ENCODE measurements at regions not wholly inside any gene's neighbourhood (a gene's known extent, or its start where the extent isn't known, plus 50 kb on each side); places are given as distances from the start of the nearest gene placed in this dataset.

DNA sequence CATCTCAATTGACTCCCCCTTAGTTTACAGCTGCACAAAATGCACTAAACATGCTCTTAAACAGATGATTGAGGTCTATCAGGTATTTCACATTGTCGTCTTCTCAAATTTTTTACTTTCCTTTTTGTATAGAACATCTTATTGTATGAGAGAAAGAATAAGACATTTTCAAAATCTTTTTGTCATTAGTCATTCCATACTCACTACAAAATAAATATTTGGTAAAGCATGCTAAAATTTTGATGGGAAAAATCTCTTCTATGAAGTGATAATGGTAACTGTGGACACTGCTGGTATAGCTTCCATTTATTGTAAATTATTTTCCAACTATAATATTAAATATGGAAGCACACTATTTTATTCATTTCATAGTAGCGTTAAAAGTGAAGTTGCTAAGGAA is 185.6 kb upstream of the FSTL5 start:
- DNase-seq (ENCODE audit: low spot score in 2 of 2): no peak
- TF ChIP-seq POLR2AphosphoS5 (IDR thresholded peaks at IDR 0.05) (no peak), POLR2A (IDR thresholded peaks at IDR 0.05) (no peak), EP300 (IDR thresholded peaks at IDR 0.05) (no peak)
- TF ChIP-seq, protein P1, sequence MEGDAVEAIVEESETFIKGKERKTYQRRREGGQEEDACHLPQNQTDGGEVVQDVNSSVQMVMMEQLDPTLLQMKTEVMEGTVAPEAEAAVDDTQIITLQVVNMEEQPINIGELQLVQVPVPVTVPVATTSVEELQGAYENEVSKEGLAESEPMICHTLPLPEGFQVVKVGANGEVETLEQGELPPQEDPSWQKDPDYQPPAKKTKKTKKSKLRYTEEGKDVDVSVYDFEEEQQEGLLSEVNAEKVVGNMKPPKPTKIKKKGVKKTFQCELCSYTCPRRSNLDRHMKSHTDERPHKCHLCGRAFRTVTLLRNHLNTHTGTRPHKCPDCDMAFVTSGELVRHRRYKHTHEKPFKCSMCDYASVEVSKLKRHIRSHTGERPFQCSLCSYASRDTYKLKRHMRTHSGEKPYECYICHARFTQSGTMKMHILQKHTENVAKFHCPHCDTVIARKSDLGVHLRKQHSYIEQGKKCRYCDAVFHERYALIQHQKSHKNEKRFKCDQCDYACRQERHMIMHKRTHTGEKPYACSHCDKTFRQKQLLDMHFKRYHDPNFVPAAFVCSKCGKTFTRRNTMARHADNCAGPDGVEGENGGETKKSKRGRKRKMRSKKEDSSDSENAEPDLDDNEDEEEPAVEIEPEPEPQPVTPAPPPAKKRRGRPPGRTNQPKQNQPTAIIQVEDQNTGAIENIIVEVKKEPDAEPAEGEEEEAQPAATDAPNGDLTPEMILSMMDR (IDR thresholded peaks at IDR 0.05): no peak
- Histone ChIP-seq H3K27me3 (no peaks in the 10 kb centered on the region), H3K27ac (no peak overlapping the region), H3K9me3 (no peaks in the 10 kb centered on the region), H3K4me3 (no peak overlapping the region), H3K36me3 (no peaks in the 10 kb centered on the region), H3K4me1 (no peaks in the 10 kb centered on the region)
- WGBS: 88% methylated on average over 2 of the region's 2 CpGs

DNA sequence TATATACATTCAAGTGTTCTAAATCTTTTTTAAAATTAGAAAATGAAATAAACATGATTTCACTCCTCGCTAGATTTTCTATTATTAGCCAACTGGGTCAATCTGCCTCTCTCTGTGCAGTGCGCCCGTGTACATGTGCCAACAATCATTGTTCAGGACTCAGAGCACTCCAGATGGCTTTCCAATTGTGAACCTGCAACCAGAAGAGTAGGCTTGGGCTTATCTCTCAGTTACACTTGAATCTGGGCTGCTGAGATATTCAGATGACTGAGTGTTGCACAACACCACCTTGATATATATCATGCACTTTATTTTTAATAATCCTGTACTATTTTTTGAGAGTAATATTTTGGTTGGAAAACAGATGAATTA is 184.0 kb upstream of the FSTL5 start:
- Histone ChIP-seq H3K9me3 (no peaks in the 10 kb centered on the region), H3K27ac (no peak overlapping the region), H3K36me3 (no peaks in the 10 kb centered on the region), H3K4me3 (no peak overlapping the region), H3K27me3 (no peaks in the 10 kb centered on the region), H3K4me1 (no peaks in the 10 kb centered on the region)
- WGBS: 37% methylated on average over 3 of the region's 3 CpGs
- TF ChIP-seq, protein P1 (IDR thresholded peaks at IDR 0.05): no peak
- TF ChIP-seq POLR2A (IDR thresholded peaks at IDR 0.05): no peak
- no peak for TF ChIP-seq EP300 (IDR thresholded peaks at IDR 0.05)
- no peak for TF ChIP-seq POLR2AphosphoS5 (IDR thresholded peaks at IDR 0.05)
- DNase-seq (ENCODE audit: low spot score in 2 of 2): no peak

DNA sequence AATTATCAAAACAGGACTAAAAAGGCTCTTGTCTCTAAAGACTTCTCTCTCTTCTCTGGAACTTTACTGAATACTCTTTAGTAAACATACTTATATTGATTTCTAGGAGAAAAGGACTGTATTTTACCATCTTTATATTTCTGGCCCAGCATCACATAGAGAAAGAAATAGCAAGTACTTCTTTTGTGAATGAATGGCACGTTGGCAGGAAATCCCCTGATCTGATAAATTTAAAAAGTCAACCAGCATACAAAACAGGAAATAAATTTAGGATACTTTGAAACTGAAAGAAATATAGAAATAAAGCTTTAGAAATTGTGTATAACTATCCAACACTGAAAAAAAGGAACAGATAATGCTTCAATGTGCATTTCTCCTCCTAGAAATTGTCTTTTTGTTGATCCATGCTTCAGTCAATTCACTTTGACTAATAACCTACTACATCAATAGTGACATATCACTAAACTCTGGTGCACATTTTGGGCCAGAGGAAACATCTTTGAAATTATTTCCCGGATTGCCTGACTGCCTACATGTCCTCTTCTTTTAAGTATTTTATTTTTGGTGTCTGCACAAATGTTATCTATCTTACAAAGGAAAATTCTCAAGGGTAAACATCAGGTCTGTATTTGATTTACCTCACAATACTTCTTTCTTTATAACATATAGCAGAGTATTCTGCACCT is 183.5 kb upstream of the FSTL5 start:
- 12% methylated on average over 2 of the region's 2 CpGs for WGBS

DNA sequence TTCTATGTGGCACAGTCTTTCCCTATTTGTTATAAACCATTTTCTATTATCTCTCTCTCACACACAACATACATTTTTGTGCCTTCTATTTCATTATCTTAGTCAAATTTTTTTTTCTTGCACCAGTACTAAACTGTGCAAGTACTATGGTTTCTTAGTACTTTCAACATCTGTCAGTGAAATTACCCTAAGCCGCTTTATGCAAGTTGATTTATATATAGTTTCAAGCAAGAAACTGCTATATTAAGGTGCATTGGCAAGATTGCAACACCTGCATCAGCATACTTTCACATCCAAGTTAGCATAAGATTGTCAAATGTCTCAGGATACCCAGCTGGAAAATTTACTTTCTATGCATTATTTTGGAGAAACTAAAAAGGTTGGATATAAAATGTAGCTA is 180.2 kb upstream of the FSTL5 start:
- no peak for TF ChIP-seq POLR2AphosphoS5 (IDR thresholded peaks at IDR 0.05)
- TF ChIP-seq EP300 (IDR thresholded peaks at IDR 0.05): no peak
- no peak for TF ChIP-seq POLR2A (IDR thresholded peaks at IDR 0.05)
- TF ChIP-seq, protein P1 (IDR thresholded peaks at IDR 0.05): no peak
- H3K27me3 ChIP-seq: no peaks in the 10 kb centered on the region
- H3K4me1 ChIP-seq: no peaks in the 10 kb centered on the region
- no peaks in the 10 kb centered on the region for H3K9me3 ChIP-seq
- no peak overlapping the region for H3K27ac ChIP-seq
- WGBS: 39% methylated on average over 1 of the region's 1 CpG
- no peak overlapping the region for H3K4me3 ChIP-seq
- no peaks in the 10 kb centered on the region for H3K36me3 ChIP-seq
- no peak for DNase-seq (ENCODE audit: low spot score in 2 of 2)

More for the DNA sequence above, 183.5 kb upstream of the FSTL5 start:
- no peak overlapping the region for H3K4me3 ChIP-seq
- H3K4me1 ChIP-seq: no peaks in the 10 kb centered on the region
- H3K9me3 ChIP-seq: no peaks in the 10 kb centered on the region
- no peaks in the 10 kb centered on the region for H3K27me3 ChIP-seq
- H3K27ac ChIP-seq: no peak overlapping the region
- H3K36me3 ChIP-seq: no peaks in the 10 kb centered on the region
- TF ChIP-seq EP300 (IDR thresholded peaks at IDR 0.05) (no peak), POLR2A (IDR thresholded peaks at IDR 0.05) (no peak), POLR2AphosphoS5 (IDR thresholded peaks at IDR 0.05) (no peak)
- TF ChIP-seq, protein P1 (IDR thresholded peaks at IDR 0.05): no peak
- no peak for DNase-seq (ENCODE audit: low spot score in 2 of 2)

DNA sequence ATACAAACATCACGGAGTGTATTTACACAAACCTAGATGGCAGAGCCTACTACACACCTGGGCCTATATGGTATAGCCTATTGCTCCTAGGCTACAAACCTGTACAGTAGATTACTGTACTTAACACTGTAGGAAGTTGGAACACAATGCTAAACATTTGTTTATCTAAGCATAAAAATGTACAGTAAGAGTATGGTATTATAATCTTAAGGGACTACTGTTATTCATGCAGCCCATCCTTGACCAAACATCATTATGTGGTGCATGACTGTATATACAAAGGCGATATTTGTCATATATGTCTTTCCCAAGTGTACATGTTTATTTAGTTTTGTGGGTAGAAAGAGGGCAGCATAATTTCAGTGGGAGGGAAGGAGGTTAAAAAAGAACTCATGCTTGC is 177.7 kb upstream of the FSTL5 start:
- Histone ChIP-seq H3K36me3 (no peaks in the 10 kb centered on the region), H3K4me1 (no peaks in the 10 kb centered on the region), H3K27me3 (no peaks in the 10 kb centered on the region), H3K27ac (no peak overlapping the region), H3K4me3 (no peak overlapping the region), H3K9me3 (no peaks in the 10 kb centered on the region)
- no peak for DNase-seq (ENCODE audit: low spot score in 2 of 2)
- TF ChIP-seq POLR2AphosphoS5 (IDR thresholded peaks at IDR 0.05) (no peak), EP300 (IDR thresholded peaks at IDR 0.05) (no peak), POLR2A (IDR thresholded peaks at IDR 0.05) (no peak)
- TF ChIP-seq, protein P1 (IDR thresholded peaks at IDR 0.05): no peak
- WGBS: 46% methylated on average over 2 of the region's 2 CpGs
